Caki2 (cell line): ENCODE measurements at regions not wholly inside any gene's neighbourhood (a gene's known extent, or its start where the extent isn't known, plus 50 kb on each side); places are given as distances from the start of the nearest gene placed in this dataset.

Source experiments
- DNase-seq: peaks from one replicate; pipeline ENCODE4 v3.0.0-alpha.2; 2015; ENCODE audit warnings: low read depth
- in situ Hi-C: cut with HindIII; loops from 2 replicates; pipeline ENCODE4 v1.10.0; 2016; ENCODE audit warnings: low sequenced_read_pairs, low pct_unique_long_range_greater_than_20kb, mixed read lengths

- in situ Hi-C loops = no loop called here
- DNase-seq = no peak
Measured at GRCh38 chr1:60225486-60225885, 151.9 kb upstream of the C1orf87 start.

- in situ Hi-C loops = no loop called here
- DNase-seq = no peak
Measured at GRCh38 chr1:60224523-60224922, 151.0 kb upstream of the C1orf87 start.

GRCh38 chr1:60223158-60223557 lies 149.6 kb upstream of the C1orf87 start:
- in situ Hi-C loops = no loop called here
- no peak for DNase-seq

DNA sequence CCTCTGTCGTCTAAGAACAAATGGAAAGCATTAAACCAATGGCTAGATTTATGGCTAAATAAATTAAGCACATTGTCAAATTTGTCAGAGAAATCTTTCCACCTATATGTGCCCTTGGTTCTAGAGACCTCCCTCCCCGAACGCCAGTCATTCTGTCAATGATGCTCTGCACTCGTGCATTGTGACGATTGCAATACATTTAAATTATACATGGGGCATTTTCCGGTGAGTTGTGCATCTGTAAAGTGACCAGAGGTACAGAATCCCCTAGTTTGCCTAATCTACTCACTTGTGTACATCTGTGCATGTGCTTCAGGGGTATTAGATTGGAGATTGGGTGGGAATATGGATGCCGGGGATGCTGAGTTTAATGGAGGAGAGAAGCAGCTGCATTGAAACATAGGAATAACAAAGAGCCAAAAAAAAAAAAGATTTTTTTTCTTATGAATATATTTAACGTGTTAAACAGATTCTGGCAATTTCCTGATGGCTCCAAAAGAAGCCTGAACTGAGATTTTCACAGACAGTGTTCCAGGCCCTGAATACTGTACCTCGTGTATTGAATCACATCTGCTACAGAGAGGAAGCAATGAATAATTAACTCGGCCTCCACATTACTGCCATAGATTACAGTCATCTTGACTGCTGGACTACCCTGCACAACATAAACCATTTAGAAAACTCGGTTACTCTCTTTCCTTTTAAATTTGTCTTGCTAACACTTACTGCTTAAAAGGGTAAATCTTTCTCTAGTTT lies 149.0 kb upstream of the C1orf87 start:
- no peak for DNase-seq
- in situ Hi-C loops = no loop called here

GRCh38 chr1:60213253-60213652 lies 139.7 kb upstream of the C1orf87 start:
- in situ Hi-C loops = no loop called here

DNA sequence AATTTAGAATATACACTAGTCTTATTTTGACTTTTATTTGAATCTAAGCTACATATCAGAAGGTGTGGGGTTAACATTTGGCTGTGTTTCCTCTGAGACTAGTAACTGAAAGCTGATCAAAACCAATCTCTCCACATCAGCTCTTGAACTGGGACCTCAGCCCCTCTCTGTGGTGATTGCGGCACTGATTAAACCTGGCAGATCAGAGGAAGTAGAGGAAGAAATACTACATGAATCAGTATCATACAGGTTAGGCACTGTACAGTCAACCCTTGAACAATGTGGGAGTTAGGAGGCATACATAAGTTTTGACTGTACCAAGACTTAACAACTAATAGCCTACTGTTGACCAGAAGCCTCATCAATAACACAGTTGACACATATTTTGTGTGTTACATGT lies 122.5 kb upstream of the C1orf87 start:
- in situ Hi-C loops = no loop called here
- DNase-seq = no peak

More at GRCh38 chr1:60213253-60213652, 139.7 kb upstream of the C1orf87 start:
- DNase-seq = no peak

- DNase-seq = no peak
- in situ Hi-C loops = no loop called here
Measured at GRCh38 chr1:60185684-60186083, 112.1 kb upstream of the C1orf87 start.

DNA sequence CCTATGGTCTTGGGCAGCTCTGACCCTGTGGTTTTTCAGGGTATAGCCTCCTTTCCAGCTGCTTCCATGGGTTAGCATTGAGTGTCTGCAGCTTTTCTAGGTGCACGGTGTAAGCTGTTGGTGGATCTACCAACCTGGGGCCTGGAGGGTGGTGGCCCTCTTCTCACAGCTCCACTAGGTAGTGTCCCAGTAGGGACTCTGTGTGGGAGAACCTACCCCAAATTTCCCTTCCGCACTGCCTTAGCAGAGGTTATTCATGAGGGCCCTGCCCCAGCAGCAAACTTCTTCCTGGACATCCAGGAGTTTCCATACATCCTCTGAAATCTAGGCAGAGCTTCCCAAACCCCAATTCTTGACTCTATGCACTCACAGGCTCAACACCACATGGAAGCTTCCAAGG lies 111.0 kb upstream of the C1orf87 start:
- in situ Hi-C loops = no loop called here
- DNase-seq = no peak

GRCh38 chr1:60173729-60174505 lies 100.3 kb upstream of the C1orf87 start:
- DNase-seq = no peak
- in situ Hi-C loops = no loop called here

- in situ Hi-C loops = no loop called here
Measured at GRCh38 chr1:60173006-60173405, 99.4 kb upstream of the C1orf87 start.

GRCh38 chr1:60171801-60172200 lies 98.2 kb upstream of the C1orf87 start:
- no peak for DNase-seq
- in situ Hi-C loops = no loop called here

More at GRCh38 chr1:60173006-60173405, 99.4 kb upstream of the C1orf87 start:
- no peak for DNase-seq

- no peak for DNase-seq
- in situ Hi-C loops = no loop called here
Measured at GRCh38 chr1:60170709-60171108, 97.1 kb upstream of the C1orf87 start.

DNA sequence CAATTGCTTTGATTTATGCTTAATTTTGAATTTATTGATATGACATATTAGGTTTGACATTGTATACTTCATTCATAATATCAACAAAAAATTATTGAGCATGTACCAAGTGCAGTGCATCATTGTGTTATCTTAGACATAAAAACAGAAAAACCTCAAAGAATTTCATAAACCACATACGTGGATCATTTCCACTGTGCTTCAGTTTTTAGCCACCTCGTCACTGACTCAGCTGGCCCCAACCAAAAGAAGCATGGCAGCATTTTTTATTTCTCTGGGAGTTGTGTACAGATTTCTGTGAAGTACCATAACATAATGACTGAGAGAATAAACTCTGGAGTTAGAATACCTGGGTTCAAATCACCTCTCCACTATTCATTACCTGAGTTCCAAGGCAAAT lies 95.6 kb upstream of the C1orf87 start:
- no peak for DNase-seq
- in situ Hi-C loops = no loop called here

DNA sequence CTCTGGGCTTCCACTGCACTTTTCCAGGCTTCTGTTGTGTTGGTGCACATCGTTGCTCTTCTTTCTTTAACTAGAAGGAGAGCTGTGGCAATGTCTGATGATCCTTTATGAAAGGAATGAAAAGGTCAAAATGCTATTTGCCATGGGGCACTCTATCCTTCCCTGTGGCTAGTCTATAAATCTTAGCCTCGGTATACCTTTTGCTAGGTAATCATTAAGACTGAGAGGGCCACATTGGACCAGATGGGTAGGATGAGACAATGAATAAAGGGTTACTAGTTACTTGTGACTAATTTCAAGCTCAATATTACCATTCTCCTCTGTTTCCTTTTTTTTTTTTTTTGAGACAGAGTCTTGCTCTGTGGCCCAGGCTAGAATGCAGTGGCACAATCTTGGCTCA lies 89.4 kb upstream of the C1orf87 start:
- no peak for DNase-seq
- in situ Hi-C loops = no loop called here

DNA sequence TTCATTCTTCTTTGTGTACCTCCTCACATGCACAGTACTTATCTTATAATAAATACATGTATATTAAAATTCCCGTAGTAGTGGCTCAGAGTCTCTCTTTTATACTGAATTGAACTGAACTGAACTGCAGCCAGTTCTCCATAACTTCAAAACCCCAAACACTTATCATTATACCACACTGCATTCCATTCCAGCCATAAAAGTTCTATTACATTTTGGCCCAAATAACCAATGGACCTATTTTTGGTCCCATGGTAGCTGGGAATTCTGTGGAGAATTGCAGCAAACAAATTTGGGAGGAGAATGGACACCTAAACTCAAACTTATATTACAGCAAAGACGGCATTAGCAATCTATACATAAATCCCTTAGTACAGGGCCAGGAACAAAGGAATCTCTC lies 86.6 kb upstream of the C1orf87 start:
- no peak for DNase-seq
- in situ Hi-C loops = no loop called here

DNA sequence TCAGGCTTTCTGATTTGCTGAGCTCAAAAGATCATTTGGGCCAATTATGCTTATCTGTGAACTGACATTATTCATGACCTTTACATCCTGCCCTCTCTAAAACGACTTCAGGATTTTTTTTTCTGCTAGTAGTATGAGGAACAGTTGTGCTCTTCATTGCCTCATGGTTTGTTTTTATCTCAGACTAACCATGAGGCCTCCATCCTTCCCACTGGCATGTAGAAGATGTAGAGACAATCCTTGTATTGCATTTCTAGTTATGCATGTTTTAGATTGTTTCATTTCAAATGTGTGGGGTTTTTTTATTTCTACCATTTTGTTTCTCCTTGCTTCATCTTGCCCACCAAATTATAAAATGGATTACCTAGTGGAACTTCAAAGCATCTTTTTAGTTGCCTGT lies 82.8 kb upstream of the C1orf87 start:
- in situ Hi-C loops = no loop called here
- DNase-seq = no peak

GRCh38 chr1:60153961-60154360 lies 80.4 kb upstream of the C1orf87 start:
- DNase-seq = no peak
- in situ Hi-C loops = no loop called here

GRCh38 chr1:60152891-60153290 lies 79.3 kb upstream of the C1orf87 start:
- in situ Hi-C loops = no loop called here
- DNase-seq = no peak

- in situ Hi-C loops = no loop called here
- DNase-seq = no peak
Measured at GRCh38 chr1:60151311-60151710, 77.7 kb upstream of the C1orf87 start.

- in situ Hi-C loops = no loop called here
- no peak for DNase-seq
Measured at GRCh38 chr1:60149251-60149650, 75.7 kb upstream of the C1orf87 start.
